Thyroid gland (tissue), 4 donors: ENCODE measurements at regions not wholly inside any gene's neighbourhood (a gene's known extent, or its start where the extent isn't known, plus 50 kb on each side); places are given as distances from the start of the nearest gene placed in this dataset.

Experiments used
- DNase-seq, 2 donors: peaks; one replicate each; pipeline ENCODE4 v3.0.0-alpha.2; 2019
- H3K27ac ChIP-seq, 3 donors: fragments of 200-600 bp; sonication (generic); 1 replicate in 2 of 3; 2 replicates in 1 of 3; pipeline ENCODE4 v1.5.1; 2016 to 2019; ENCODE audit warnings: mild to moderate bottlenecking in 1 of 3, moderate library complexity in 1 of 3
- H3K27me3 ChIP-seq: fragments of 200-600 bp; sonication (generic); one replicate; pipeline ENCODE4 v1.5.1; 2019
- H3K36me3 ChIP-seq, 2 donors: fragments of 200-600 bp; sonication (generic); one replicate each; pipeline ENCODE4 v1.5.1; 2016 to 2019
- H3K4me1 ChIP-seq, 2 donors: fragments of 200-600 bp; sonication (generic); one replicate each; pipeline ENCODE4 v1.5.1; 2017 to 2019
- H3K4me3 ChIP-seq, 3 donors: fragments of 200-600 bp; sonication (generic); replicated peaks in 1 of 3; 1 replicate in 2 of 3; 2 replicates in 1 of 3; pipeline ENCODE4 v1.5.1; 2016; ENCODE audit warnings: mild to moderate bottlenecking in 1 of 3
- H3K9me3 ChIP-seq: fragments of 200-600 bp; sonication (generic); one replicate; pipeline ENCODE4 v1.5.1; 2017
- CTCF ChIP-seq, 6 experiments: fragments of 200-600 bp in 3 of 6; fragments of 450-650 bp in 3 of 6; sonication (generic) in 3 of 6; IDR thresholded peaks; one replicate each; pipeline ENCODE4 v1.5.1; 2016 to 2019; ENCODE audit warnings: antibody characterized with exemption in 6 of 6, mild to moderate bottlenecking in 2 of 6, inconsistent platforms in 1 of 6, moderate library complexity in 1 of 6
- POLR2A ChIP-seq, 2 donors: fragments of 450-650 bp; IDR thresholded peaks; one replicate each; pipeline ENCODE4 v1.6.1; 2017; ENCODE audit warnings: antibody characterized with exemption in 2 of 2, mild to moderate bottlenecking in 2 of 2, moderate library complexity in 1 of 2
- WGBS, 2 donors: methylation state at CpG; one replicate each; pipeline ENCODE4 v1.1.5; 2017; 5-methylcytosine and 5-hydroxymethylcytosine counted together
- intact Hi-C: fragments of 100-400 bp; cut with DNase I; formaldehyde crosslinking; loops from one replicate; pipeline ENCODE4 v1.15.1; 2023

- intact Hi-C loops, result no loop called here
- TF ChIP-seq CTCF (IDR thresholded peaks at IDR 0.05), result no peak
- TF ChIP-seq POLR2A (IDR thresholded peaks at IDR 0.05), result no peak
- no peak for DNase-seq
- Histone ChIP-seq H3K4me3 (no peak overlapping the region), H3K36me3 (no peaks in the 10 kb centered on the region), H3K4me1 (no peaks in the 10 kb centered on the region), H3K27ac (no peak overlapping the region), H3K27me3 (no peaks in the 10 kb centered on the region), H3K9me3 (no peaks in the 10 kb centered on the region)
- WGBS, 2 donors, result 57 to 63% methylated on average over 12 of the region's 12 CpGs
These were observed 59.1 kb downstream of the BOD1 start for GRCh38 chr5:173557123-173557903.

- no peak overlapping the region for H3K27ac ChIP-seq
- TF ChIP-seq CTCF (IDR thresholded peaks at IDR 0.05), result no peak
- no peak for TF ChIP-seq POLR2A (IDR thresholded peaks at IDR 0.05)
- H3K27me3 ChIP-seq, result no peaks in the 10 kb centered on the region
- no peak overlapping the region for H3K4me3 ChIP-seq
- 77 to 88% methylated on average over 8 of the region's 8 CpGs for WGBS, 2 donors
- intact Hi-C loops, result no loop called here
- no peaks in the 10 kb centered on the region for H3K9me3 ChIP-seq
- H3K36me3 ChIP-seq, result no peaks in the 10 kb centered on the region
- no peaks in the 10 kb centered on the region for H3K4me1 ChIP-seq
- no peak for DNase-seq
These were observed 60.1 kb downstream of the BOD1 start for GRCh38 chr5:173556142-173557028.

GRCh38 chr5:173554989-173555705 lies 61.3 kb downstream of the BOD1 start:
- Histone ChIP-seq H3K27me3 (no peaks in the 10 kb centered on the region), H3K27ac (no peak overlapping the region), H3K36me3 (no peaks in the 10 kb centered on the region), H3K4me1 (no peaks in the 10 kb centered on the region), H3K9me3 (no peaks in the 10 kb centered on the region), H3K4me3 (no peak overlapping the region)
- DNase-seq, result no peak
- 83 to 85% methylated on average over 30 of the region's 30 CpGs for WGBS, 2 donors
- TF ChIP-seq POLR2A (IDR thresholded peaks at IDR 0.05), result no peak
- no peak for TF ChIP-seq CTCF (IDR thresholded peaks at IDR 0.05)
- intact Hi-C loops, result no loop called here

- WGBS, 2 donors, result 55 to 74% methylated on average over 12 of the region's 12 CpGs
- DNase-seq, result no peak
- Histone ChIP-seq H3K4me3 (no peak overlapping the region), H3K36me3 (no peaks in the 10 kb centered on the region), H3K27ac (no peak overlapping the region), H3K27me3 (no peaks in the 10 kb centered on the region), H3K4me1 (no peaks in the 10 kb centered on the region), H3K9me3 (no peaks in the 10 kb centered on the region)
- intact Hi-C loops, result no loop called here
- TF ChIP-seq POLR2A (IDR thresholded peaks at IDR 0.05) (no peak), CTCF (IDR thresholded peaks at IDR 0.05) (no peak)
These were observed 62.2 kb downstream of the BOD1 start for GRCh38 chr5:173554038-173554955.
